ENCODE measurements at regions not wholly inside any gene's neighbourhood (a gene's known extent, or its start where the extent isn't known, plus 50 kb on each side); places are given as distances from the start of the nearest gene placed in this dataset.

GRCh38 chr3:152175528-152175889 is 93.2 kb upstream of the MBNL1 start:
- TF ChIP-seq LEF1 (IDR thresholded peaks at IDR 0.05; ENCODE audit: borderline replicate concordance) (no peak), ELF4 (IDR thresholded peaks at IDR 0.05) (no peak), SUZ12 (IDR thresholded peaks at IDR 0.05) (no peak), CTBP1 (IDR thresholded peaks at IDR 0.05; ENCODE audit: borderline replicate concordance) (no peak), ARNT (IDR thresholded peaks at IDR 0.05) (no peak), ZNF384 (IDR thresholded peaks at IDR 0.05) (no peak), FOXA1 (IDR thresholded peaks at IDR 0.05) (no peak)
- ChIA-PET CTCF (no interaction called here), POLR2A (no interaction called here)
- no peak for DNase-seq (ENCODE audit: extremely low spot score)

- POLR2A ChIA-PET, result no interaction called here
- CTCF ChIA-PET, result no interaction called here
- no peak for DNase-seq (ENCODE audit: extremely low spot score)
- no peak for TF ChIP-seq BHLHE40 (IDR thresholded peaks at IDR 0.05; ENCODE audit: borderline replicate concordance)
Measured at GRCh38 chr3:152176241-152176640, 92.5 kb upstream of the MBNL1 start.

- TF ChIP-seq HDGF (IDR thresholded peaks at IDR 0.05; ENCODE audit: borderline replicate concordance), result no peak
- TF ChIP-seq ARNT (IDR thresholded peaks at IDR 0.05), result no peak
- no peak for TF ChIP-seq TARDBP (IDR thresholded peaks at IDR 0.05)
- TF ChIP-seq ZNF384 (IDR thresholded peaks at IDR 0.05), result no peak
- no peak for TF ChIP-seq L3MBTL2 (conservative IDR thresholded peaks at IDR 0.05)
- TF ChIP-seq SUZ12 (IDR thresholded peaks at IDR 0.05), result no peak
- TF ChIP-seq FOXA1 (IDR thresholded peaks at IDR 0.05), result no peak
- TF ChIP-seq PKNOX1 (IDR thresholded peaks at IDR 0.05), result no peak
- TF ChIP-seq LEF1 (IDR thresholded peaks at IDR 0.05; ENCODE audit: borderline replicate concordance), result no peak
- no peak for TF ChIP-seq BHLHE40 (IDR thresholded peaks at IDR 0.05; ENCODE audit: borderline replicate concordance)
- no peak for TF ChIP-seq SP1 (IDR thresholded peaks at IDR 0.05)
- no peak for TF ChIP-seq CTBP1 (IDR thresholded peaks at IDR 0.05; ENCODE audit: borderline replicate concordance)
- TF ChIP-seq FOXK2 (IDR thresholded peaks at IDR 0.05), result no peak
- no peak for TF ChIP-seq ELF4 (IDR thresholded peaks at IDR 0.05)
- no peak for TF ChIP-seq FOXM1 (IDR thresholded peaks at IDR 0.05; ENCODE audit: borderline replicate concordance)
- no peak for TF ChIP-seq NFRKB (IDR thresholded peaks at IDR 0.05)
- ChIA-PET POLR2A (no interaction called here), CTCF (interaction anchor here (0.9 kb wide), 1 partner anchor 16 kb away, joined by 4 read pairs; no protein-coding TSS in a partner anchor)
- DNase-seq (ENCODE audit: extremely low spot score), result no peak
Measured at GRCh38 chr3:152176998-152177397, 91.7 kb upstream of the MBNL1 start.

GRCh38 chr3:152177757-152178156 is 91.0 kb upstream of the MBNL1 start:
- CTCF ChIA-PET, result interaction anchor here (0.9 kb wide), 2 partner anchors 17 to 266 kb away, joined by 3 to 4 read pairs; no protein-coding TSS in a partner anchor
- TF ChIP-seq ELF4 (IDR thresholded peaks at IDR 0.05) (no peak), CTBP1 (IDR thresholded peaks at IDR 0.05; ENCODE audit: borderline replicate concordance) (no peak), FOXK2 (IDR thresholded peaks at IDR 0.05) (no peak), LEF1 (IDR thresholded peaks at IDR 0.05; ENCODE audit: borderline replicate concordance) (no peak), ZNF384 (IDR thresholded peaks at IDR 0.05) (no peak), TARDBP (IDR thresholded peaks at IDR 0.05) (no peak), BHLHE40 (IDR thresholded peaks at IDR 0.05; ENCODE audit: borderline replicate concordance) (no peak), FOXA1 (IDR thresholded peaks at IDR 0.05) (no peak)
- POLR2A ChIA-PET, result no interaction called here
- DNase-seq (ENCODE audit: extremely low spot score), result no peak

GRCh38 chr3:152183473-152183872 is 85.3 kb upstream of the MBNL1 start:
- POLR2A ChIA-PET, result interaction anchor here (1.4 kb wide), 1 partner anchor 85 kb away, joined by 6 read pairs; the partner anchor contains the start of gene MBNL1
- peak; percentile 48 for DNase-seq (ENCODE audit: extremely low spot score)
- TF ChIP-seq NFRKB (IDR thresholded peaks at IDR 0.05), result no peak
- no peak for TF ChIP-seq ELF4 (IDR thresholded peaks at IDR 0.05)
- TF ChIP-seq SUZ12 (IDR thresholded peaks at IDR 0.05), result no peak
- no peak for TF ChIP-seq BHLHE40 (IDR thresholded peaks at IDR 0.05; ENCODE audit: borderline replicate concordance)
- TF ChIP-seq ARNT (IDR thresholded peaks at IDR 0.05), result no peak
- no peak for TF ChIP-seq ZNF384 (IDR thresholded peaks at IDR 0.05)
- no peak for TF ChIP-seq LEF1 (IDR thresholded peaks at IDR 0.05; ENCODE audit: borderline replicate concordance)
- no peak for TF ChIP-seq L3MBTL2 (conservative IDR thresholded peaks at IDR 0.05)
- TF ChIP-seq CTBP1 (IDR thresholded peaks at IDR 0.05; ENCODE audit: borderline replicate concordance), result no peak
- no peak for TF ChIP-seq FOXK2 (IDR thresholded peaks at IDR 0.05)
- TF ChIP-seq SP1 (IDR thresholded peaks at IDR 0.05), result no peak
- TF ChIP-seq FOXM1 (IDR thresholded peaks at IDR 0.05; ENCODE audit: borderline replicate concordance), result no peak
- TF ChIP-seq TARDBP (IDR thresholded peaks at IDR 0.05), result no peak
- CTCF ChIA-PET, result interaction anchor here (0.5 to 1.3 kb wide), 8 partner anchors 14 to 288 kb away, joined by 3 to 8 read pairs (median 4); no protein-coding TSS in a partner anchor

GRCh38 chr3:152184971-152185686 is 83.6 kb upstream of the MBNL1 start:
- no peak for DNase-seq (ENCODE audit: extremely low spot score)
- ChIA-PET POLR2A (no interaction called here), CTCF (interaction anchor here (0.6 to 1.1 kb wide), 2 partner anchors 120 to 650 kb away, joined by 3 to 5 read pairs; partner anchors contain the start of gene P2RY1)
- TF ChIP-seq PKNOX1 (IDR thresholded peaks at IDR 0.05) (no peak), ELF4 (IDR thresholded peaks at IDR 0.05) (no peak), CTBP1 (IDR thresholded peaks at IDR 0.05; ENCODE audit: borderline replicate concordance) (no peak), FOXM1 (IDR thresholded peaks at IDR 0.05; ENCODE audit: borderline replicate concordance) (no peak), HDGF (IDR thresholded peaks at IDR 0.05; ENCODE audit: borderline replicate concordance) (no peak), LEF1 (IDR thresholded peaks at IDR 0.05; ENCODE audit: borderline replicate concordance) (no peak), BHLHE40 (IDR thresholded peaks at IDR 0.05; ENCODE audit: borderline replicate concordance) (no peak), SP1 (IDR thresholded peaks at IDR 0.05) (no peak), SUZ12 (IDR thresholded peaks at IDR 0.05) (no peak), FOXA1 (IDR thresholded peaks at IDR 0.05) (no peak), ZNF384 (IDR thresholded peaks at IDR 0.05) (no peak), L3MBTL2 (conservative IDR thresholded peaks at IDR 0.05) (no peak)

All from HEK293T (cell line).